OCI-LY1 (cell line): ENCODE measurements at regions not wholly inside any gene's neighbourhood (a gene's known extent, or its start where the extent isn't known, plus 50 kb on each side); places are given as distances from the start of the nearest gene placed in this dataset.

Experiments
- CTCF ChIP-seq: fragments of 200-600 bp; sonication (generic), shearing (Covaris generic); IDR thresholded peaks from 2 replicates; pipeline ENCODE4 v1.5.1; 2017; ENCODE audit warnings: mild to moderate bottlenecking, antibody characterized with exemption, low read length, moderate library complexity, mixed read lengths
- EZH2 ChIP-seq: fragments of 200-600 bp; sonication (generic), shearing (Covaris generic); IDR thresholded peaks from 2 replicates; pipeline ENCODE4 v1.8.0; 2017; ENCODE audit warnings: borderline replicate concordance, mixed run types, mild to moderate bottlenecking, antibody characterized with exemption, low read length, moderate library complexity, mixed read lengths

- TF ChIP-seq CTCF (no peak), EZH2 (no peak)
These were observed 138.4 kb downstream of the PWWP3B start for GRCh38 chrX:106306391-106306947.
